OCI-LY3 (cell line): ENCODE measurements at regions not wholly inside any gene's neighbourhood (a gene's known extent, or its start where the extent isn't known, plus 50 kb on each side); places are given as distances from the start of the nearest gene placed in this dataset.

Experiments used
- EZH2phosphoT487 ChIP-seq: fragments of 200-600 bp; shearing (Covaris generic); IDR thresholded peaks from 2 replicates; pipeline ENCODE4 v1.6.1; 2018; ENCODE audit warnings: antibody characterized with exemption, mixed run types, low read depth
- TF ChIP-seq, protein P1 (sequence below): fragments of 200-600, 300-600 bp; sonication (generic); IDR thresholded peaks from 2 replicates; pipeline ENCODE4 v1.5.1; 2014; ENCODE audit warnings: antibody characterized with exemption, low read length, low read depth

DNA sequence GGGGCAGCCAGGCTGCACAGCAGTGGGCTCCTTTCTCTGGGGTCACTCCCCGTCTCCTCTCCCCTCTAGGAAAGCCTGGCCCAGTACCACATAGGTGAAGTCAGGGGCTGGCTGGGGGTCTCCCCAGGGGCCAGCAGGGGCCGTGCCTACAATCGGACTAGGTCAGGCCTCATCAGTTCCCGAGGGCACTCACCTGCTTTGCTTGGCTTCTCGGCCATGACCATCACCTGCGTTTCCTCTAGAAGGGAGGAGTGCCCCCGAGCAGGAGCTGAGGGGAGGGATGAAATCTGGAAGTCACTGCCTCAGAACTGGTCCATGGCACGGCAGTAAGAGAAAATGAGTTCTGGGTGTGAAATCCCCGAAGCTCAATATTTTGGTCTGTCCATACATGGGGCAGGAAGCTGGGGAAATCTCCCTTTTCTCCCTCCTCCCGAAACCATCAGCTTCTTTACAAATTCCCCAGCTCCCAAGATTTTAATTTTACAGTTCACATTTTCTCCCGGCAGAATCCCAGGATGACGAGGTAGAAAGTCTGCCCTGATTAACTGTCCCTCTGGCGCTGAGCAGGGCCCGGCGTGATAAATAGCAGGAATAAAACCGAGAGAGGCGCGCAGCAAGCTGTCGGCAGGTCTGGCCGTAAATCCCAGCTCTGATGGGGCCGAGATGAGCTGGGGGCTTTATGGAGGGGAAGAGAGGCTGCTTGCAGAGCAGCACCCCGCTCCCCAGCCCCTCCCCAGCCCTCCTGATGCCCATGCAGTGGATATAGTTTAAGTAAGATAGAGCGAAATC is 172.1 kb downstream of the RBFOX3 start:
- TF ChIP-seq, protein P1, sequence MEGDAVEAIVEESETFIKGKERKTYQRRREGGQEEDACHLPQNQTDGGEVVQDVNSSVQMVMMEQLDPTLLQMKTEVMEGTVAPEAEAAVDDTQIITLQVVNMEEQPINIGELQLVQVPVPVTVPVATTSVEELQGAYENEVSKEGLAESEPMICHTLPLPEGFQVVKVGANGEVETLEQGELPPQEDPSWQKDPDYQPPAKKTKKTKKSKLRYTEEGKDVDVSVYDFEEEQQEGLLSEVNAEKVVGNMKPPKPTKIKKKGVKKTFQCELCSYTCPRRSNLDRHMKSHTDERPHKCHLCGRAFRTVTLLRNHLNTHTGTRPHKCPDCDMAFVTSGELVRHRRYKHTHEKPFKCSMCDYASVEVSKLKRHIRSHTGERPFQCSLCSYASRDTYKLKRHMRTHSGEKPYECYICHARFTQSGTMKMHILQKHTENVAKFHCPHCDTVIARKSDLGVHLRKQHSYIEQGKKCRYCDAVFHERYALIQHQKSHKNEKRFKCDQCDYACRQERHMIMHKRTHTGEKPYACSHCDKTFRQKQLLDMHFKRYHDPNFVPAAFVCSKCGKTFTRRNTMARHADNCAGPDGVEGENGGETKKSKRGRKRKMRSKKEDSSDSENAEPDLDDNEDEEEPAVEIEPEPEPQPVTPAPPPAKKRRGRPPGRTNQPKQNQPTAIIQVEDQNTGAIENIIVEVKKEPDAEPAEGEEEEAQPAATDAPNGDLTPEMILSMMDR, result no peak
- TF ChIP-seq EZH2phosphoT487, result no peak
